ENCODE measurements at regions not wholly inside any gene's neighbourhood (a gene's known extent, or its start where the extent isn't known, plus 50 kb on each side); places are given as distances from the start of the nearest gene placed in this dataset.
"Not testable (repeated sequence)": the region's sequence is repeated elsewhere in the genome, so short reads cannot be mapped to it uniquely, and the experiment has no call there.

DNA sequence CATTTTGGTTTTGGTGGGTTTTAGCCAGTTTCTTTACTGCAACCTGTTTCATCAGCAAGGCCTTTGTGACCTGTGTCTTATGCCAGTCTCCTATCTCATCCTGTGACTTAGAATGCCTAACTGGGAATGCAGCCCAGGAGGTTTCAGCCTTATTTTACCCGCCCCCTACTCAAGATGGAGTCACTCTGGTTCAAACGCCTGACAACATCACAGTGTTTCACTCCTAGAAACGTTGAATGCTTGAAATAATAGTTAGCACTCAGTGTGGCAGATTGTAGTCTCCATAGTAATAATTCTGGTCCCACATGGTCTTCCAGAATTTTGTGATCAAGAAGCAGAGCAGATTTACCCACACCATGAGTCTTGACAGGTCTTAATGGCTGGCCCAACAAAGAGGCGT lies 159.0 kb upstream of the TRIB2 start:
- no peak for DNase-seq (ENCODE audit: low read depth in 1 of 2, low spot score in 1 of 2)

- DNase-seq (ENCODE audit: low read depth in 1 of 2, low spot score in 1 of 2) = no peak
Observed at GRCh38 chr2:12558519-12558918, 158.2 kb upstream of the TRIB2 start.

GRCh38 chr2:12560618-12561017 lies 156.1 kb upstream of the TRIB2 start:
- DNase-seq (ENCODE audit: low read depth in 1 of 2, low spot score in 1 of 2) = no peak

- DNase-seq (ENCODE audit: low read depth in 1 of 2, low spot score in 1 of 2) = no peak
Observed at GRCh38 chr2:12567411-12567810, 149.3 kb upstream of the TRIB2 start.

DNA sequence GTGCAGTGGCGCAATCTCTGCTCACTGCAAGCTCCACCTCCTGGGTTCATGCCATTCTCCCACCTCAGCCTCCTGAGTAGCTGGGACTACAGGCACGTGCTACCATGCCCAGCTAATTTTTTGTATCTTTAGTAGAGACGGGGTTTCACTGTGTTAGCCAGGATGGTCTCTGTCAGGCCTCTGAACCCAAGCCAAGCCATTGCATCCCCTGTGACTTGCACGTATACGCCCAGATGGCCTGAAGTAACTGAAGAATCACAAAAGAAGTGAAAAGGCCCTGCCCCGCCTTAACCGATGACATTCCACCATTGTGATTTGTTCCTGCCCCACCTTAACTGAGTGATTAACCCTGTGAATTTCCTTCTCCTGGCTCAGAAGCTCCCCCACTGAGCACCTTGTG lies 147.2 kb upstream of the TRIB2 start:
- DNase-seq (ENCODE audit: low read depth in 1 of 2, low spot score in 1 of 2) = not testable (repeated sequence)

- not testable (repeated sequence) for DNase-seq (ENCODE audit: low read depth in 1 of 2, low spot score in 1 of 2)
Observed at GRCh38 chr2:12569929-12570328, 146.8 kb upstream of the TRIB2 start.

DNA sequence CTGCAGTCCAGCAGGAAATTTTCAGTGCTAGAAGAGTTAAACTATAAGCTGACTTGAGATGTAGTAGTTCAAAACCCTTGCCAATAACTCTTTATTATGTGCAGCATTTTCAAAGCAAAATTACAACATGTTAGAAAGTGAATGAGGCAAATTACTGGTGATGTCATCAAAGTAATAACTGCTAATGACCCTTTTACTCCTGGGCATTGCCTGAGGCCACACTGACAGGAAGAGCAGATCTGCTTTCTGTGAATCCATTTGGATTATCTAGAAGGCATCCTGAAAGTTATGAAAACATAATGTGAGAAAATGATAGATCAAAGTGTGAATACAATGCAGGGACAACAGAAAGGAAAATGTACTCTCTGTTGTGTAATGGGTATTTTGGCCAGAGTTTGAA lies 139.6 kb upstream of the TRIB2 start:
- DNase-seq (ENCODE audit: low read depth in 1 of 2, low spot score in 1 of 2) = no peak

DNA sequence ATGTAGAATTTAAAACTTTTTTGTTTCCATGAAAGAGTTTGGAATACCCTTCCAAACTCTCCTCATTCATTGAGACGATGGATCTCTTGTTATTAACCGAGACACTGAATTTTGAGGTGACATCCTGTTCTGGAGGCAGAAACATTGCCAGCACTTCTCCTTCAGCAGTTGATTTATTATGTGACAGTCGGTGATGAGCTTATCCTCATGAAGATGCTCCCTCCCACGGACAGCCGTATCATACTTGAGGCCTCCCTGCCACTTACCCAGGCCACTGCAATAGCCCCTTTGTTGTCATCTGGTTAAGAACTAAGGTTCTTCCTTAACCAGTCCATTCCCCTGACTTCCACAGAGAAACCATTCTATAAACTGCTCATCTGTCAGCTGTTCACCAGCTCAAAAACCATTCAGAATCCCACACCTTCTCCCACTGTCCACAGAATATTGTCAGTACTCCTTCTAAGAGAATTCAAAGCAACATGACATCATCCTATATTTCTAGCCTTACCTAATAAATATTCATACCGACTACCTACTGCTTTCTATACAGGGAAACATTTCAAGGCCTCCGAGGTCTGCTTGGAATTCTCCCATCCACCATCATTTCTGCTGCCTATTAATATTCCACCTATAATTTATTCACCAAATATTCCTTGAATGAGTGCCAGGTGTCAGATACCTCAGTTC lies 139.0 kb upstream of the TRIB2 start:
- DNase-seq (ENCODE audit: low read depth in 1 of 2, low spot score in 1 of 2) = no peak

DNA sequence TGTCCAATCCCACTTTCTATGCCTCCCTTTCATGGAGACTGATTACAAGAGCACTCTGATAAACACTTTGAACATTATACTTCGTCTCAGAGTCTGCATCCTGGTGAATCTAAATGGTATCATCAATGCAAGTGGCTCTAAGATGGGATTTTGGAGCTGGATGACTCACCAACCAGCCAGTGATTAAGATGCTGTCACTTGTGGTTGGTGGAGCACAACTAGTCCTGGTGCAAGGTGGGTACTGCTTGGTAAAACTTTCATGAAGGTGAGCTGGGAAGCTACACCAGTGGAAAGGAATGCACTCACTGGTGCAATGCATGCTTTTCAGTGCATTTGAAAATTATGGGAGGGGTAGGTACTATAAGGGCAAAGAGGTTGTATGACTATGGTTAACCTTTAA lies 137.7 kb upstream of the TRIB2 start:
- no peak for DNase-seq (ENCODE audit: low read depth in 1 of 2, low spot score in 1 of 2)

- no peak for DNase-seq (ENCODE audit: low read depth in 1 of 2, low spot score in 1 of 2)
Observed at GRCh38 chr2:12584338-12584737, 132.4 kb upstream of the TRIB2 start.

DNA sequence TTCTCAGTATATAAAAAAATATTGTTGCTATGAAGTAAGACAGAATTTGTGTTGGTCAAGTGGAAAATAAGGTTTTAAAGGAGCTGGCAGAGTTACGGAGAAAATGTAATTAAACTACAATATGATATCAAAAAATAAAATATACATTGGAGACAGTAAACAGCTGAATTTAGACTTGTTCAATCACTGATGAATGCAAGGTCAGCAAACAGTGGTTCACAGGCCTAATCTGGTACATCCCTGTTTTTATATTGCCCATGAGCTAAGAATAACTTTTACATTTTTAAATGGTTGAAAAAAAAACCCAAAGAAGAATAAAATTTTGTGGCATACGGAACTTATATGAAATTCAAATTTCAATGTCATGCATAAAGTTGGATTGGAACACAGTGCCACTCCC lies 131.0 kb upstream of the TRIB2 start:
- no peak for DNase-seq (ENCODE audit: low read depth in 1 of 2, low spot score in 1 of 2)

DNA sequence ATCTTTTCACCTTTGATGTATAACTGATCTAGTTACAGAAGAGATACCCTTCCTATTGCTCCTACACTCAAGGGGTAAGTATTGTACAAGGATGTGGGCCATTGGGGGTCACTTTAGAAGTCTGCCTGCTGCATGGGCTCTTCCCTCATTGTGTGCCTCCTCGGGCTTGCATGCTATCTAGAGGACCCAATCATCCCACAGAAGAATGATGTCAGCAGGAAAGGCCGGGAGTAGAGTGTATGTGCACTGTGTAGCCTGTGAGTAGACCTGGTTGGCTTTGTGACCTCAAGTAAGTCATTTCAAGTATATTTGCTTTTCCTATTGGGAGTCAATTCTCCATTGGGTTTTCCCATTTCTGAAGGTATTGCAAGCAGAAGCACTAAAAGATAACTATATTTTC lies 129.5 kb upstream of the TRIB2 start:
- no peak for DNase-seq (ENCODE audit: low read depth in 1 of 2, low spot score in 1 of 2)

GRCh38 chr2:12587729-12588522 lies 128.8 kb upstream of the TRIB2 start:
- DNase-seq (ENCODE audit: low read depth in 1 of 2, low spot score in 1 of 2) = no peak

- no peak for DNase-seq (ENCODE audit: low read depth in 1 of 2, low spot score in 1 of 2)
Observed at GRCh38 chr2:12588986-12589385, 127.8 kb upstream of the TRIB2 start.

- no peak for DNase-seq (ENCODE audit: low read depth in 1 of 2, low spot score in 1 of 2)
Observed at GRCh38 chr2:12589802-12590320, 126.9 kb upstream of the TRIB2 start.

GRCh38 chr2:12592296-12592695 lies 124.4 kb upstream of the TRIB2 start:
- DNase-seq (ENCODE audit: low read depth in 1 of 2, low spot score in 1 of 2) = no peak

- no peak for DNase-seq (ENCODE audit: low read depth in 1 of 2, low spot score in 1 of 2)
Observed at GRCh38 chr2:12594590-12594989, 122.1 kb upstream of the TRIB2 start.

GRCh38 chr2:12596771-12597170 lies 120.0 kb upstream of the TRIB2 start:
- DNase-seq (ENCODE audit: low read depth in 1 of 2, low spot score in 1 of 2) = no peak

DNA sequence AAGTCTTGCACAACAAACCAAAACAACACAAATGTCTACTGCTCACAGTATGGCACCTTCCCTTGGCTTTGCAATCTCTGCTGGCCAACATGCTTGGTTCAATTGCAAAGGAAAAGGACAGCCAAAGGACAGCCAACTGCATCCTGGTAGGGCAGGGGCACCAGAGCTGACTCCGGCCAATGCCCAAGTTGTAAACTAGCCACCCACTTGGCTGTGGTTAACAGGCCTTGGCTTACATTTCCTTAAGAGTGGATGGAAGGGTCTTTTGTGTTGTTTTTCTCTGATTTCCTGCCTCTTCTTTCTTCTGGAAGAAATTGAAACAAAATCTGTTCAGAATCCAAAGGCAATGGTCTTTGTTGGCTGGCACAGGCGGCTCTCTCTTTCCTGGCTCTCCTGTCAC lies 119.1 kb upstream of the TRIB2 start:
- DNase-seq (ENCODE audit: low read depth in 1 of 2, low spot score in 1 of 2) = no peak

- no peak for DNase-seq (ENCODE audit: low read depth in 1 of 2, low spot score in 1 of 2)
Observed at GRCh38 chr2:12602661-12603060, 114.1 kb upstream of the TRIB2 start.

GRCh38 chr2:12603781-12604295 lies 112.9 kb upstream of the TRIB2 start:
- DNase-seq (ENCODE audit: low read depth in 1 of 2, low spot score in 1 of 2) = no peak

GRCh38 chr2:12604341-12604740 lies 112.4 kb upstream of the TRIB2 start:
- no peak for DNase-seq (ENCODE audit: low read depth in 1 of 2, low spot score in 1 of 2)

Measured in activated T-helper 1 cell treated with anti-CD3 and anti-CD28 coated beads, Interleukin-2, amount 50 U/mL, for 16 hours (primary cell).